ENCODE measurements at regions not wholly inside any gene's neighbourhood (a gene's known extent, or its start where the extent isn't known, plus 50 kb on each side); places are given as distances from the start of the nearest gene placed in this dataset.

GRCh38 chr10:107626862-107627261 lies 462.4 kb upstream of the SORCS1 start (continued):
- TF ChIP-seq CREB1 (CRISPR knock-in tag; IDR thresholded peaks at IDR 0.05; ENCODE audit: low read depth), result no peak
- TF ChIP-seq POLR2AphosphoS5 (IDR thresholded peaks at IDR 0.05; ENCODE audit: low read depth), result no peak
- no peak for TF ChIP-seq JUNB (IDR thresholded peaks at IDR 0.05; ENCODE audit: unreplicated experiment)
- TF ChIP-seq ZNF331 (CRISPR knock-in tag; IDR thresholded peaks at IDR 0.05; ENCODE audit: low read depth), result no peak

GRCh38 chr10:107623292-107623691 lies 458.8 kb upstream of the SORCS1 start:
- no peak overlapping the region for H3K4me2 ChIP-seq
- H3K4me3 ChIP-seq, result no peak overlapping the region
- no peak overlapping the region for H3K27ac Mint-ChIP-seq
- H3F3A ChIP-seq (replicated peaks; ENCODE audit: low read depth), result no peaks in the 10 kb centered on the region
- no peak for TF ChIP-seq JUNB (IDR thresholded peaks at IDR 0.05; ENCODE audit: unreplicated experiment)
- no peak for TF ChIP-seq EZH2phosphoT487 (IDR thresholded peaks at IDR 0.05; ENCODE audit: unreplicated experiment)
- no peak for TF ChIP-seq ZNF331 (CRISPR knock-in tag; IDR thresholded peaks at IDR 0.05; ENCODE audit: low read depth)
- TF ChIP-seq CREB1 (CRISPR knock-in tag; IDR thresholded peaks at IDR 0.05; ENCODE audit: low read depth), result no peak
- no peak for TF ChIP-seq ZNF114 (CRISPR knock-in tag; IDR thresholded peaks at IDR 0.05)
- no peak overlapping the region for H3K4me3 Mint-ChIP-seq
- no peaks in the 10 kb centered on the region for H3K9me2 ChIP-seq (ENCODE audit: insufficient read depth)
- no peaks in the 10 kb centered on the region for H3K27me3 Mint-ChIP-seq (ENCODE audit: insufficient read depth, low read depth, poor library complexity)
- no peak overlapping the region for H2AFZ ChIP-seq
- peaks cover 7% of the 10 kb centered on the region for H3K4me1 Mint-ChIP-seq
- H3K36me3 Mint-ChIP-seq (ENCODE audit: low read depth), result no peaks in the 10 kb centered on the region
- H3K9me3 Mint-ChIP-seq, result no peaks in the 10 kb centered on the region
- H3K36me3 ChIP-seq (ENCODE audit: insufficient read depth), result no peaks in the 10 kb centered on the region
- no peak for DNase-seq (ENCODE audit: low spot score)
- H3K79me2 ChIP-seq (replicated peaks; ENCODE audit: insufficient read depth), result no peaks in the 10 kb centered on the region
- H4K20me1 ChIP-seq (replicated peaks; ENCODE audit: insufficient read depth), result no peaks in the 10 kb centered on the region
- no peak overlapping the region for H3K27ac ChIP-seq (ENCODE audit: low read depth)
- H3K4me1 ChIP-seq (ENCODE audit: insufficient read depth), result no peaks in the 10 kb centered on the region
- ATAC-seq, result no peak
- no peaks in the 10 kb centered on the region for H3K27me3 ChIP-seq (ENCODE audit: insufficient read depth)

DNA sequence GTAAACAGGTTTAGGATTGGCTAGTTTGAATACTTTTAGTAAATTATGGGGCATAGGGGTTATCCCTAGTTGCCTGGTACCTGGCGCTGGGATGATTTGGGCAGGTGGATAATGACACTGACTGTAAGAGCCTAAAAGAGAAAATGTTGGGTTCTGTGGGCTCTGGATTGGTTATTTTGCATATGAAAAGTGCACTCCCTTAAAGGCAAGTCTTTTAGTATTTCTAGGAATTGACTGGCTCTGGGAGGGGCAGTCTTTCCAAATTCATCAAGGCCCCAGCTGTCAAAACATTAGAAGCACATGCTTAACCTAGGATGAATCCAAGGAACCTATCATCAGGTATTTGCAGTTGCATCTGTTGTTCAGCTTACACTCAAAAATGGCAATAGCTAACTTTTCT lies 454.6 kb upstream of the SORCS1 start:
- Histone ChIP-seq H2AFZ (no peak overlapping the region), H3K9me2 (ENCODE audit: insufficient read depth) (no peaks in the 10 kb centered on the region), H3K79me2 (replicated peaks; ENCODE audit: insufficient read depth) (no peaks in the 10 kb centered on the region), H3K27me3 (ENCODE audit: insufficient read depth) (no peaks in the 10 kb centered on the region), H3F3A (replicated peaks; ENCODE audit: low read depth) (no peaks in the 10 kb centered on the region), H4K20me1 (replicated peaks; ENCODE audit: insufficient read depth) (no peaks in the 10 kb centered on the region), H3K4me1 (ENCODE audit: insufficient read depth) (no peaks in the 10 kb centered on the region), H3K27ac (ENCODE audit: low read depth) (no peak overlapping the region), H3K4me2 (no peak overlapping the region), H3K4me3 (no peak overlapping the region), H3K36me3 (ENCODE audit: insufficient read depth) (no peaks in the 10 kb centered on the region)
- Mint-ChIP-seq H3K27ac (no peak overlapping the region), H3K4me1 (peaks cover 7% of the 10 kb centered on the region), H3K27me3 (ENCODE audit: insufficient read depth, low read depth, poor library complexity) (no peaks in the 10 kb centered on the region), H3K4me3 (no peak overlapping the region), H3K9me3 (no peaks in the 10 kb centered on the region), H3K36me3 (ENCODE audit: low read depth) (no peaks in the 10 kb centered on the region)
- DNase-seq (ENCODE audit: low spot score), result peak; percentile 19
- peak; percentile 59 for ATAC-seq
- TF ChIP-seq NANOG (IDR thresholded peaks at IDR 0.05; ENCODE audit: borderline replicate concordance) (no peak), POLR2AphosphoS5 (IDR thresholded peaks at IDR 0.05; ENCODE audit: low read depth) (no peak), EZH2phosphoT487 (IDR thresholded peaks at IDR 0.05; ENCODE audit: unreplicated experiment) (no peak), STAT1 (IDR thresholded peaks at IDR 0.05; ENCODE audit: unreplicated experiment) (no peak)

DNA sequence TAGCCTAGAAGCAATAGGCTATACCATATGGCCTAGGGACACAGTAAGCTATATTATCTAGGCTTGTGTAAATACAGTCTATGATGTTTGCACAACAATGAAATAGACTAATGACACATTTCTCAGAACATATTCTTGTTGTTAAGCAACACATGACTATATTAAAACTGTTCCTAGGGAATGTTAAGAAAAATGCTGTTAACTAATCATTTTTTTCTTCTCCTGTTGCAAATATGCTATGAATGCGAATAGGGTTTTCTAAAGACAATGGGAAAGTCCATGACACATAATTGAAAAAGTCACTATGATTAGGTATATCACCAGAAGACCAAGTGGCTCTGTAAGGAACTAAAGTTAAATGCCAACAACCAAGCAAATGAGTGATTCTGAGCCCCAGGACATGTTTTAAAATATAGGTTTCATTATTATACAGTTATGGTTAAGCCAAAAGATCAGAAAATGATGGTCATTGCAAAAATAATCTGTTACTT lies 454.0 kb upstream of the SORCS1 start:
- Mint-ChIP-seq H3K27ac (no peak overlapping the region), H3K9me3 (no peaks in the 10 kb centered on the region), H3K4me3 (no peak overlapping the region), H3K27me3 (ENCODE audit: insufficient read depth, low read depth, poor library complexity) (no peaks in the 10 kb centered on the region), H3K4me1 (peaks cover 7% of the 10 kb centered on the region), H3K36me3 (ENCODE audit: low read depth) (no peaks in the 10 kb centered on the region)
- no peaks in the 10 kb centered on the region for H3F3A ChIP-seq (replicated peaks; ENCODE audit: low read depth)
- no peaks in the 10 kb centered on the region for H3K9me2 ChIP-seq (ENCODE audit: insufficient read depth)
- no peak overlapping the region for H3K27ac ChIP-seq (ENCODE audit: low read depth)
- no peak overlapping the region for H2AFZ ChIP-seq
- no peaks in the 10 kb centered on the region for H3K27me3 ChIP-seq (ENCODE audit: insufficient read depth)
- ATAC-seq (no peak), DNase-seq (ENCODE audit: low spot score) (no peak)
- H3K4me1 ChIP-seq (ENCODE audit: insufficient read depth), result no peaks in the 10 kb centered on the region
- H3K36me3 ChIP-seq (ENCODE audit: insufficient read depth), result no peaks in the 10 kb centered on the region
- no peak overlapping the region for H3K4me3 ChIP-seq
- H3K79me2 ChIP-seq (replicated peaks; ENCODE audit: insufficient read depth), result no peaks in the 10 kb centered on the region
- H3K4me2 ChIP-seq, result no peak overlapping the region
- H4K20me1 ChIP-seq (replicated peaks; ENCODE audit: insufficient read depth), result no peaks in the 10 kb centered on the region
- no peak for TF ChIP-seq EZH2phosphoT487 (IDR thresholded peaks at IDR 0.05; ENCODE audit: unreplicated experiment)
- no peak for TF ChIP-seq JUNB (IDR thresholded peaks at IDR 0.05; ENCODE audit: unreplicated experiment)
- TF ChIP-seq ZNF114 (CRISPR knock-in tag; IDR thresholded peaks at IDR 0.05), result no peak
- TF ChIP-seq STAT1 (IDR thresholded peaks at IDR 0.05; ENCODE audit: unreplicated experiment), result no peak

All from GM23338 (cell line).